H9 (cell line): ENCODE measurements at regions not wholly inside any gene's neighbourhood (a gene's known extent, or its start where the extent isn't known, plus 50 kb on each side); places are given as distances from the start of the nearest gene placed in this dataset.

ENCODE experiments used
- DNase-seq: peaks from one replicate; pipeline ENCODE4 v3.0.0-alpha.2; 2017
- H2AFZ ChIP-seq: one replicate; pipeline ENCODE4 v1.6.1; 2013; ENCODE audit warnings: mild to moderate bottlenecking, low read length, control low read depth, moderate library complexity
- H2AK5ac ChIP-seq: 2 replicates; pipeline ENCODE4 v1.6.1; 2013; ENCODE audit warnings: low read length, control low read depth, mixed read lengths; ENCODE audit not compliant: insufficient read length
- H2BK120ac ChIP-seq: one replicate; pipeline ENCODE4 v1.6.1; 2013; ENCODE audit warnings: low read depth, mild to moderate bottlenecking, low read length, control low read depth, inconsistent platforms; ENCODE audit not compliant: poor library complexity, severe bottlenecking
- H2BK12ac ChIP-seq: 2 replicates; pipeline ENCODE4 v1.6.1; 2013; ENCODE audit warnings: low read length, control low read depth, mixed read lengths, low read depth; ENCODE audit not compliant: insufficient read length
- H2BK15ac ChIP-seq: 2 replicates; pipeline ENCODE4 v1.6.1; 2013; ENCODE audit warnings: low read depth, low read length, control low read depth
- H2BK20ac ChIP-seq: one replicate; pipeline ENCODE4 v1.6.1; 2013; ENCODE audit warnings: low read depth, mild to moderate bottlenecking, low read length, control low read depth, inconsistent platforms; ENCODE audit not compliant: poor library complexity, severe bottlenecking
- H2BK5ac ChIP-seq: 2 replicates; pipeline ENCODE4 v1.6.1; 2013; ENCODE audit warnings: low read length, control low read depth, mixed read lengths; ENCODE audit not compliant: insufficient read length
- H3K14ac ChIP-seq: 2 replicates; pipeline ENCODE4 v1.6.1; 2013; ENCODE audit warnings: low read length, control low read depth; ENCODE audit not compliant: insufficient read depth
- H3K18ac ChIP-seq: 2 replicates; pipeline ENCODE4 v1.6.1; 2013; ENCODE audit warnings: low read depth, mild to moderate bottlenecking, mixed read lengths, low read length, control low read depth; ENCODE audit not compliant: insufficient read length
- H3K23ac ChIP-seq: 2 replicates; pipeline ENCODE4 v1.6.1; 2013; ENCODE audit warnings: low read length, control low read depth, mixed read lengths, low read depth; ENCODE audit not compliant: insufficient read length
- H3K23me2 ChIP-seq: 2 replicates; pipeline ENCODE4 v1.6.1; 2013; ENCODE audit warnings: low read depth, mild to moderate bottlenecking, mixed read lengths, low read length, control low read depth; ENCODE audit not compliant: insufficient read length, poor library complexity, severe bottlenecking
- H3K27ac ChIP-seq: 2 replicates; pipeline ENCODE4 v1.5.1; 2013; ENCODE audit warnings: low read length, control low read depth, mixed read lengths, low read depth; ENCODE audit not compliant: insufficient read length
- H3K27me3 ChIP-seq: 2 replicates; pipeline ENCODE4 v1.6.1; 2013; ENCODE audit warnings: low read length, control low read depth, inconsistent platforms; ENCODE audit not compliant: insufficient read depth
- H3K4ac ChIP-seq: 2 replicates; pipeline ENCODE4 v1.6.1; 2013; ENCODE audit warnings: low read depth, mild to moderate bottlenecking, control low read depth, inconsistent platforms, low read length, moderate library complexity
- H3K4me1 ChIP-seq: 2 replicates; pipeline ENCODE4 v1.6.1; 2013; ENCODE audit warnings: low read length, control low read depth, inconsistent platforms; ENCODE audit not compliant: insufficient read depth
- H3K4me2 ChIP-seq: 2 replicates; pipeline ENCODE4 v1.6.1; 2013; ENCODE audit warnings: low read length, control low read depth, mixed read lengths; ENCODE audit not compliant: insufficient read length, insufficient read depth
- H3K56ac ChIP-seq: 2 replicates; pipeline ENCODE4 v1.6.1; 2013; ENCODE audit warnings: low read depth, mild to moderate bottlenecking, mixed read lengths, low read length, control low read depth; ENCODE audit not compliant: insufficient read length
- H3K79me1 ChIP-seq: 2 replicates; pipeline ENCODE4 v1.6.1; 2013; ENCODE audit warnings: low read depth, mild to moderate bottlenecking, moderate library complexity, low read length, control low read depth, inconsistent platforms; ENCODE audit not compliant: insufficient read depth, poor library complexity, severe bottlenecking
- H3K79me2 ChIP-seq: 2 replicates; pipeline ENCODE4 v1.6.1; 2013; ENCODE audit warnings: low read length, control low read depth, inconsistent platforms; ENCODE audit not compliant: insufficient read depth
- H3K9ac ChIP-seq: 2 replicates; pipeline ENCODE4 v1.6.1; 2013; ENCODE audit warnings: low read length, control low read depth, mixed read lengths; ENCODE audit not compliant: insufficient read length; ENCODE audit errors: extremely low read depth
- H3K9me3 ChIP-seq: one replicate; pipeline ENCODE4 v1.6.1; 2013; ENCODE audit warnings: low read depth, low read length, inconsistent platforms; ENCODE audit not compliant: control insufficient read depth
- H3T11ph ChIP-seq: one replicate; pipeline ENCODE4 v1.6.1; 2013; ENCODE audit warnings: mild to moderate bottlenecking, low read length, control low read depth, inconsistent platforms
- H4K20me1 ChIP-seq: one replicate; pipeline ENCODE4 v1.6.1; 2013; ENCODE audit not compliant: control insufficient read depth, insufficient read length, insufficient read depth
- H4K5ac ChIP-seq: 2 replicates; pipeline ENCODE4 v1.6.1; 2013; ENCODE audit warnings: low read depth, mild to moderate bottlenecking, mixed read lengths, low read length, control low read depth; ENCODE audit not compliant: insufficient read length
- H4K8ac ChIP-seq: replicated peaks from 2 replicates; pipeline ENCODE4 v1.6.1; 2013; ENCODE audit warnings: low read length, control low read depth, mixed read lengths, low read depth; ENCODE audit not compliant: insufficient read length
- H4K91ac ChIP-seq: 2 replicates; pipeline ENCODE4 v1.6.1; 2013; ENCODE audit warnings: low read depth, mild to moderate bottlenecking, moderate library complexity, mixed read lengths, low read length, control low read depth; ENCODE audit not compliant: insufficient read length
- H3K27ac Mint-ChIP-seq, 3 experiments: 2 replicates in 2 of 3; 3 replicates in 1 of 3; pipeline ENCODE4 v1.8.0; 2020 to 2021; ENCODE audit warnings: mixed read lengths in 3 of 3, mild to moderate bottlenecking in 1 of 3, moderate library complexity in 1 of 3
- H3K27me3 Mint-ChIP-seq: 2 replicates; pipeline ENCODE4 v1.8.0; 2021; ENCODE audit warnings: low read depth, mild to moderate bottlenecking, moderate library complexity, mixed read lengths
- H3K36me3 Mint-ChIP-seq, 3 experiments: 2 replicates in 2 of 3; 3 replicates in 1 of 3; pipeline ENCODE4 v1.8.0; 2020 to 2021; ENCODE audit warnings: low read depth in 3 of 3, mixed read lengths in 3 of 3; ENCODE audit not compliant: insufficient read depth in 1 of 3
- H3K4me1 Mint-ChIP-seq, 2 experiments: 2 replicates each; pipeline ENCODE4 v1.8.0; 2020; ENCODE audit warnings: mixed read lengths in 2 of 2
- H3K4me3 Mint-ChIP-seq, 2 experiments: 2 replicates in 1 of 2; 3 replicates in 1 of 2; pipeline ENCODE4 v1.8.0; 2020 to 2021; ENCODE audit warnings: mild to moderate bottlenecking in 2 of 2, mixed read lengths in 2 of 2, moderate library complexity in 1 of 2
- H3K9me3 Mint-ChIP-seq, 2 experiments: 2 replicates in 1 of 2; 3 replicates in 1 of 2; pipeline ENCODE4 v1.8.0; 2020; ENCODE audit warnings: mild to moderate bottlenecking in 2 of 2, mixed read lengths in 2 of 2, moderate library complexity in 1 of 2
- TF ChIP-seq, protein P1 (sequence below): fragments of 200-600 bp; sonication (generic); conservative IDR thresholded peaks from 3 replicates; pipeline ENCODE4 v1.8.0; 2021; ENCODE audit warnings: antibody characterized with exemption, mild to moderate bottlenecking

DNA sequence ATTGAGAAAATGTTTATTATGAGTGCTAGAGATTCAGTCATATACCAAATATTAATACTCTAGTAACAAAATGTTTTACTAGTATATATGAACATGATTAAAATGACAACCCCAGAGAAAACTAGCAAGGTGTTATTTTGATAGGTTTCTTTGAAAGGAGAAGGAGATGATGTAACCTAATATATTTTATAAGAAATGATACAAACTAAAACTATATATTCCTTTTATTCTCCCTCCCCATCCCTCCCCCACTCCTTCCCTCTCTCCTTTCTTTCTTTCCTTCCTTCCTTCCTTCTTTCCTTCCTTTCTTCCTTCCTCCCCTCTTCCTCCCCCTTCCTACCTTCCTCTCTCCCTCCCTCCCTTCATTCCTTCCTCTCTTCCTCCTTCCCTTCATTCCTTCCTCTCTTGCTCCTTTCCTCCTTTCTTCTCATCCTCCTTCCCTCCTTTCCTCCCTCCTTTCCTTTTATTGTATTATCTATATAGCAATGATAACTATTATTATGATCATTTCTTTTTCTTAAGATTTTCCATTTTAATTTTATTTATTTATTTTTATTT, 215.3 kb upstream of the MEF2C start:
- Histone ChIP-seq H4K5ac (no peak overlapping the region), H2AFZ (no peak overlapping the region), H2BK15ac (no peak overlapping the region), H3K79me2 (no peaks in the 10 kb centered on the region), H3K23me2 (no peaks in the 10 kb centered on the region), H3K14ac (no peak overlapping the region), H3K27me3 (no peaks in the 10 kb centered on the region; the same call in 1 of the 2 replicates), H3T11ph (no peak overlapping the region), H2BK5ac (no peak overlapping the region), H4K20me1 (no peaks in the 10 kb centered on the region), H4K8ac (no peak overlapping the region), H2BK12ac (no peak overlapping the region), H2AK5ac (no peak overlapping the region), H3K4me2 (no peak overlapping the region), H3K4ac (no peak overlapping the region), H2BK20ac (no peak overlapping the region), H3K9ac (no peak overlapping the region), H3K79me1 (no peaks in the 10 kb centered on the region), H3K27ac (no peak overlapping the region), H3K4me1 (no peaks in the 10 kb centered on the region), H3K56ac (no peak overlapping the region), H3K23ac (no peak overlapping the region), H2BK120ac (no peak overlapping the region), H4K91ac (no peak overlapping the region), H3K9me3 (no peaks in the 10 kb centered on the region), H3K18ac (no peak overlapping the region)
- H3K27me3 Mint-ChIP-seq, result no peaks in the 10 kb centered on the region
- H3K27ac Mint-ChIP-seq, result no peak overlapping the region
- no peaks in the 10 kb centered on the region for H3K9me3 Mint-ChIP-seq
- peaks cover 3 to 4% of the 10 kb centered on the region in 2 experiments; a peak in 3 of 4 replicates for H3K4me1 Mint-ChIP-seq
- no peak for DNase-seq
- TF ChIP-seq, protein P1, sequence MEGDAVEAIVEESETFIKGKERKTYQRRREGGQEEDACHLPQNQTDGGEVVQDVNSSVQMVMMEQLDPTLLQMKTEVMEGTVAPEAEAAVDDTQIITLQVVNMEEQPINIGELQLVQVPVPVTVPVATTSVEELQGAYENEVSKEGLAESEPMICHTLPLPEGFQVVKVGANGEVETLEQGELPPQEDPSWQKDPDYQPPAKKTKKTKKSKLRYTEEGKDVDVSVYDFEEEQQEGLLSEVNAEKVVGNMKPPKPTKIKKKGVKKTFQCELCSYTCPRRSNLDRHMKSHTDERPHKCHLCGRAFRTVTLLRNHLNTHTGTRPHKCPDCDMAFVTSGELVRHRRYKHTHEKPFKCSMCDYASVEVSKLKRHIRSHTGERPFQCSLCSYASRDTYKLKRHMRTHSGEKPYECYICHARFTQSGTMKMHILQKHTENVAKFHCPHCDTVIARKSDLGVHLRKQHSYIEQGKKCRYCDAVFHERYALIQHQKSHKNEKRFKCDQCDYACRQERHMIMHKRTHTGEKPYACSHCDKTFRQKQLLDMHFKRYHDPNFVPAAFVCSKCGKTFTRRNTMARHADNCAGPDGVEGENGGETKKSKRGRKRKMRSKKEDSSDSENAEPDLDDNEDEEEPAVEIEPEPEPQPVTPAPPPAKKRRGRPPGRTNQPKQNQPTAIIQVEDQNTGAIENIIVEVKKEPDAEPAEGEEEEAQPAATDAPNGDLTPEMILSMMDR, result no peak
- H3K4me3 Mint-ChIP-seq, result no peak overlapping the region
- H3K36me3 Mint-ChIP-seq, result no peaks in the 10 kb centered on the region; a peak in 1 of 7 replicates
